ENCODE measurements at regions not wholly inside any gene's neighbourhood (a gene's known extent, or its start where the extent isn't known, plus 50 kb on each side); places are given as distances from the start of the nearest gene placed in this dataset.

DNA sequence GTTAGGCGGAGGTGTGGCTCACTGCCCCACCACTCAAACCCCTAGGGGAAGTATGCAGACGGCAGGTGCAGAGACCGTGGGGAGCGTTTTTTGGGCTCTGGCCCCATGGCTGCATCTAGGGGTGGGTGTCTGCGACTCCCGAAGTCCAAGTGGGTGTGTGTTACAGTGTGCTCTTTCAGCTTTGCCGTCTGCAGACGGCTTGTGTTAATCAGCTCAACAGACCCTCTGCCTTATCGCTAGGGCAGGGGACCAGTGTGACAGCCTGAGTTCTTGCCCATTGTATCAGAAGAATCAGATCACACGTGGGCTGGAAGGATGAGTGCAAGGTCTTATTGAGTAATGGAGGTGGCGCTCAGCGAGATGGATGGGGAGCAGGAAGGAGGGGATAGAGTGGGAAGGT is 162.8 kb downstream of the ENC1 start:
- TF ChIP-seq, protein P1, sequence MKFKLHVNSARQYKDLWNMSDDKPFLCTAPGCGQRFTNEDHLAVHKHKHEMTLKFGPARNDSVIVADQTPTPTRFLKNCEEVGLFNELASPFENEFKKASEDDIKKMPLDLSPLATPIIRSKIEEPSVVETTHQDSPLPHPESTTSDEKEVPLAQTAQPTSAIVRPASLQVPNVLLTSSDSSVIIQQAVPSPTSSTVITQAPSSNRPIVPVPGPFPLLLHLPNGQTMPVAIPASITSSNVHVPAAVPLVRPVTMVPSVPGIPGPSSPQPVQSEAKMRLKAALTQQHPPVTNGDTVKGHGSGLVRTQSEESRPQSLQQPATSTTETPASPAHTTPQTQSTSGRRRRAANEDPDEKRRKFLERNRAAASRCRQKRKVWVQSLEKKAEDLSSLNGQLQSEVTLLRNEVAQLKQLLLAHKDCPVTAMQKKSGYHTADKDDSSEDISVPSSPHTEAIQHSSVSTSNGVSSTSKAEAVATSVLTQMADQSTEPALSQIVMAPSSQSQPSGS (tag by site-specific recombination; IDR thresholded peaks at IDR 0.05; ENCODE audit: low read depth) = no peak
- TF ChIP-seq, protein P2, sequence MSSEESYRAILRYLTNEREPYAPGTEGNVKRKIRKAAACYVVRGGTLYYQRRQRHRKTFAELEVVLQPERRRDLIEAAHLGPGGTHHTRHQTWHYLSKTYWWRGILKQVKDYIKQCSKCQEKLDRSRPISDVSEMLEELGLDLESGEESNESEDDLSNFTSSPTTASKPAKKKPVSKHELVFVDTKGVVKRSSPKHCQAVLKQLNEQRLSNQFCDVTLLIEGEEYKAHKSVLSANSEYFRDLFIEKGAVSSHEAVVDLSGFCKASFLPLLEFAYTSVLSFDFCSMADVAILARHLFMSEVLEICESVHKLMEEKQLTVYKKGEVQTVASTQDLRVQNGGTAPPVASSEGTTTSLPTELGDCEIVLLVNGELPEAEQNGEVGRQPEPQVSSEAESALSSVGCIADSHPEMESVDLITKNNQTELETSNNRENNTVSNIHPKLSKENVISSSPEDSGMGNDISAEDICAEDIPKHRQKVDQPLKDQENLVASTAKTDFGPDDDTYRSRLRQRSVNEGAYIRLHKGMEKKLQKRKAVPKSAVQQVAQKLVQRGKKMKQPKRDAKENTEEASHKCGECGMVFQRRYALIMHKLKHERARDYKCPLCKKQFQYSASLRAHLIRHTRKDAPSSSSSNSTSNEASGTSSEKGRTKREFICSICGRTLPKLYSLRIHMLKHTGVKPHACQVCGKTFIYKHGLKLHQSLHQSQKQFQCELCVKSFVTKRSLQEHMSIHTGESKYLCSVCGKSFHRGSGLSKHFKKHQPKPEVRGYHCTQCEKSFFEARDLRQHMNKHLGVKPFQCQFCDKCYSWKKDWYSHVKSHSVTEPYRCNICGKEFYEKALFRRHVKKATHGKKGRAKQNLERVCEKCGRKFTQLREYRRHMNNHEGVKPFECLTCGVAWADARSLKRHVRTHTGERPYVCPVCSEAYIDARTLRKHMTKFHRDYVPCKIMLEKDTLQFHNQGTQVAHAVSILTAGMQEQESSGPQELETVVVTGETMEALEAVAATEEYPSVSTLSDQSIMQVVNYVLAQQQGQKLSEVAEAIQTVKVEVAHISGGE (tag by site-specific recombination; conservative IDR thresholded peaks at IDR 0.05; ENCODE audit: low read depth) = no peak
- no peak for TF ChIP-seq TRIM28 (IDR thresholded peaks at IDR 0.05; ENCODE audit: borderline replicate concordance, low read length)
- TF ChIP-seq ZNF10 (tag by site-specific recombination; IDR thresholded peaks at IDR 0.05) = no peak
- no peak for TF ChIP-seq ZNF274 (IDR thresholded peaks at IDR 0.05; ENCODE audit: low read length)
- no peak for TF ChIP-seq ZNF274 (tag by site-specific recombination; IDR thresholded peaks at IDR 0.05; ENCODE audit: borderline replicate concordance)
- TF ChIP-seq, protein P3, sequence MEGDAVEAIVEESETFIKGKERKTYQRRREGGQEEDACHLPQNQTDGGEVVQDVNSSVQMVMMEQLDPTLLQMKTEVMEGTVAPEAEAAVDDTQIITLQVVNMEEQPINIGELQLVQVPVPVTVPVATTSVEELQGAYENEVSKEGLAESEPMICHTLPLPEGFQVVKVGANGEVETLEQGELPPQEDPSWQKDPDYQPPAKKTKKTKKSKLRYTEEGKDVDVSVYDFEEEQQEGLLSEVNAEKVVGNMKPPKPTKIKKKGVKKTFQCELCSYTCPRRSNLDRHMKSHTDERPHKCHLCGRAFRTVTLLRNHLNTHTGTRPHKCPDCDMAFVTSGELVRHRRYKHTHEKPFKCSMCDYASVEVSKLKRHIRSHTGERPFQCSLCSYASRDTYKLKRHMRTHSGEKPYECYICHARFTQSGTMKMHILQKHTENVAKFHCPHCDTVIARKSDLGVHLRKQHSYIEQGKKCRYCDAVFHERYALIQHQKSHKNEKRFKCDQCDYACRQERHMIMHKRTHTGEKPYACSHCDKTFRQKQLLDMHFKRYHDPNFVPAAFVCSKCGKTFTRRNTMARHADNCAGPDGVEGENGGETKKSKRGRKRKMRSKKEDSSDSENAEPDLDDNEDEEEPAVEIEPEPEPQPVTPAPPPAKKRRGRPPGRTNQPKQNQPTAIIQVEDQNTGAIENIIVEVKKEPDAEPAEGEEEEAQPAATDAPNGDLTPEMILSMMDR (tag by site-specific recombination; IDR thresholded peaks at IDR 0.05) = no peak
- TF ChIP-seq, protein P4, sequence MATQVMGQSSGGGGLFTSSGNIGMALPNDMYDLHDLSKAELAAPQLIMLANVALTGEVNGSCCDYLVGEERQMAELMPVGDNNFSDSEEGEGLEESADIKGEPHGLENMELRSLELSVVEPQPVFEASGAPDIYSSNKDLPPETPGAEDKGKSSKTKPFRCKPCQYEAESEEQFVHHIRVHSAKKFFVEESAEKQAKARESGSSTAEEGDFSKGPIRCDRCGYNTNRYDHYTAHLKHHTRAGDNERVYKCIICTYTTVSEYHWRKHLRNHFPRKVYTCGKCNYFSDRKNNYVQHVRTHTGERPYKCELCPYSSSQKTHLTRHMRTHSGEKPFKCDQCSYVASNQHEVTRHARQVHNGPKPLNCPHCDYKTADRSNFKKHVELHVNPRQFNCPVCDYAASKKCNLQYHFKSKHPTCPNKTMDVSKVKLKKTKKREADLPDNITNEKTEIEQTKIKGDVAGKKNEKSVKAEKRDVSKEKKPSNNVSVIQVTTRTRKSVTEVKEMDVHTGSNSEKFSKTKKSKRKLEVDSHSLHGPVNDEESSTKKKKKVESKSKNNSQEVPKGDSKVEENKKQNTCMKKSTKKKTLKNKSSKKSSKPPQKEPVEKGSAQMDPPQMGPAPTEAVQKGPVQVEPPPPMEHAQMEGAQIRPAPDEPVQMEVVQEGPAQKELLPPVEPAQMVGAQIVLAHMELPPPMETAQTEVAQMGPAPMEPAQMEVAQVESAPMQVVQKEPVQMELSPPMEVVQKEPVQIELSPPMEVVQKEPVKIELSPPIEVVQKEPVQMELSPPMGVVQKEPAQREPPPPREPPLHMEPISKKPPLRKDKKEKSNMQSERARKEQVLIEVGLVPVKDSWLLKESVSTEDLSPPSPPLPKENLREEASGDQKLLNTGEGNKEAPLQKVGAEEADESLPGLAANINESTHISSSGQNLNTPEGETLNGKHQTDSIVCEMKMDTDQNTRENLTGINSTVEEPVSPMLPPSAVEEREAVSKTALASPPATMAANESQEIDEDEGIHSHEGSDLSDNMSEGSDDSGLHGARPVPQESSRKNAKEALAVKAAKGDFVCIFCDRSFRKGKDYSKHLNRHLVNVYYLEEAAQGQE (tag by site-specific recombination; IDR thresholded peaks at IDR 0.05) = no peak
- TF ChIP-seq, protein P5, sequence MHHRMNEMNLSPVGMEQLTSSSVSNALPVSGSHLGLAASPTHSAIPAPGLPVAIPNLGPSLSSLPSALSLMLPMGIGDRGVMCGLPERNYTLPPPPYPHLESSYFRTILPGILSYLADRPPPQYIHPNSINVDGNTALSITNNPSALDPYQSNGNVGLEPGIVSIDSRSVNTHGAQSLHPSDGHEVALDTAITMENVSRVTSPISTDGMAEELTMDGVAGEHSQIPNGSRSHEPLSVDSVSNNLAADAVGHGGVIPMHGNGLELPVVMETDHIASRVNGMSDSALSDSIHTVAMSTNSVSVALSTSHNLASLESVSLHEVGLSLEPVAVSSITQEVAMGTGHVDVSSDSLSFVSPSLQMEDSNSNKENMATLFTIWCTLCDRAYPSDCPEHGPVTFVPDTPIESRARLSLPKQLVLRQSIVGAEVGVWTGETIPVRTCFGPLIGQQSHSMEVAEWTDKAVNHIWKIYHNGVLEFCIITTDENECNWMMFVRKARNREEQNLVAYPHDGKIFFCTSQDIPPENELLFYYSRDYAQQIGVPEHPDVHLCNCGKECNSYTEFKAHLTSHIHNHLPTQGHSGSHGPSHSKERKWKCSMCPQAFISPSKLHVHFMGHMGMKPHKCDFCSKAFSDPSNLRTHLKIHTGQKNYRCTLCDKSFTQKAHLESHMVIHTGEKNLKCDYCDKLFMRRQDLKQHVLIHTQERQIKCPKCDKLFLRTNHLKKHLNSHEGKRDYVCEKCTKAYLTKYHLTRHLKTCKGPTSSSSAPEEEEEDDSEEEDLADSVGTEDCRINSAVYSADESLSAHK (tag by site-specific recombination; IDR thresholded peaks at IDR 0.05) = no peak
- TF ChIP-seq ZBTB7A (tag by site-specific recombination; IDR thresholded peaks at IDR 0.05; ENCODE audit: low read depth) = no peak

All from HEK293 (cell line).